Smooth muscle cell (in vitro differentiated cells): ENCODE measurements at regions not wholly inside any gene's neighbourhood (a gene's known extent, or its start where the extent isn't known, plus 50 kb on each side); places are given as distances from the start of the nearest gene placed in this dataset.
"Not testable (repeated sequence)": the region's sequence is repeated elsewhere in the genome, so short reads cannot be mapped to it uniquely, and the experiment has no call there.

Source experiments
- DNase-seq: peaks from one replicate; lab custom pipeline; 2025; ENCODE audit not compliant: unreplicated experiment; lab: John Stamatoyannopoulos, UW
- H2AFZ ChIP-seq: fragments of 200-600 bp; sonication (generic); 2 replicates; pipeline ENCODE4 v1.6.0; 2016; ENCODE audit warnings: antibody characterized with exemption, low read depth, mild to moderate bottlenecking
- H3F3A ChIP-seq: fragments of 200-600 bp; sonication (generic); 2 replicates; pipeline ENCODE4 v1.6.0; 2017; ENCODE audit warnings: antibody characterized with exemption, low read depth
- H3K27ac ChIP-seq: fragments of 200-600 bp; sonication (generic); 2 replicates; pipeline ENCODE4 v1.5.1; 2016; ENCODE audit warnings: low read depth, mild to moderate bottlenecking
- H3K27me3 ChIP-seq: fragments of 200-600 bp; sonication (generic); 2 replicates; pipeline ENCODE4 v1.6.1; 2016; ENCODE audit warnings: low read depth, mild to moderate bottlenecking
- H3K36me3 ChIP-seq: fragments of 200-600 bp; sonication (generic); 2 replicates; pipeline ENCODE4 v1.5.1; 2016; ENCODE audit warnings: low read depth
- H3K4me1 ChIP-seq: fragments of 200-600 bp; sonication (generic); 2 replicates; pipeline ENCODE4 v1.5.1; 2016; ENCODE audit warnings: low read depth
- H3K4me2 ChIP-seq: fragments of 200-600 bp; sonication (generic); 2 replicates; pipeline ENCODE4 v1.6.0; 2016; ENCODE audit warnings: mild to moderate bottlenecking
- H3K4me3 ChIP-seq: fragments of 200-600 bp; sonication (generic); 2 replicates; pipeline ENCODE4 v1.5.1; 2016; ENCODE audit warnings: mild to moderate bottlenecking
- H3K79me2 ChIP-seq: fragments of 200-600 bp; sonication (generic); 2 replicates; pipeline ENCODE4 v1.6.0; 2016; ENCODE audit warnings: low read depth, mild to moderate bottlenecking
- H3K9ac ChIP-seq: fragments of 200-600 bp; sonication (generic); 2 replicates; pipeline ENCODE4 v1.6.0; 2016; ENCODE audit warnings: low read depth
- H3K9me3 ChIP-seq: fragments of 200-600 bp; sonication (generic); replicated peaks from 2 replicates; pipeline ENCODE4 v1.5.1; 2016; ENCODE audit warnings: low read depth
- H4K20me1 ChIP-seq: fragments of 200-600 bp; sonication (generic); 2 replicates; pipeline ENCODE4 v1.6.0; 2016; ENCODE audit warnings: low read depth
- WGBS: methylation state at CpG from one replicate; pipeline ENCODE4 v1.1.7; 2016; ENCODE audit warnings: low lambda C conversion rate; 5-methylcytosine and 5-hydroxymethylcytosine counted together
- TF ChIP-seq, protein P1 (sequence below): fragments of 200-600 bp; sonication (generic); IDR thresholded peaks from 2 replicates; pipeline ENCODE4 v1.5.1; 2017; ENCODE audit warnings: borderline replicate concordance, mild to moderate bottlenecking, antibody characterized with exemption; ENCODE audit not compliant: insufficient read depth, poor library complexity, severe bottlenecking

DNA sequence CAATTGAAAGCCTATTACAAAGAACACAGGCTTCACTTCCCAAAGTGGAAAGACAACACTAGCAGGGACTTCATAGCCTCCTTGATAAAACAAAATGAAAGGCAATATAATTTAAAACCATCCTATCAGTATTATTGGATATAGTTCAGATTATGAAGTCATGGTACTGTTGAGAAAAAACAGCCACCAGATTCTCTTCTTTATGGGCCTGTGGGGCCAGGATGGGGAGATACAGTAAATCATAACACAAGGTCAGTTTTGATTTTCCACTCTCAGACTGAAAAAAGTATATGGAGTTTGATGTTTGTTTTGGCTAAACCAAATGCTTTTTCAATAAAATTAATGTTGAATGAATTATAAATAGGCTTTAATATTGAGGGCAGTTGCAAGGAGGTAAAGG lies 129.1 kb downstream of the BCL2L11 start:
- Histone ChIP-seq H3F3A (peaks cover 13% of the 10 kb centered on the region), H3K4me2 (no peak overlapping the region), H3K9ac (no peak overlapping the region), H2AFZ (no peak overlapping the region), H3K4me3 (no peak overlapping the region), H3K27me3 (no peaks in the 10 kb centered on the region), H3K9me3 (no peaks in the 10 kb centered on the region), H3K27ac (no peak overlapping the region), H3K4me1 (no peaks in the 10 kb centered on the region), H4K20me1 (peaks cover 57% of the 10 kb centered on the region), H3K79me2 (peaks cover 7% of the 10 kb centered on the region), H3K36me3 (no peaks in the 10 kb centered on the region)
- TF ChIP-seq, protein P1, sequence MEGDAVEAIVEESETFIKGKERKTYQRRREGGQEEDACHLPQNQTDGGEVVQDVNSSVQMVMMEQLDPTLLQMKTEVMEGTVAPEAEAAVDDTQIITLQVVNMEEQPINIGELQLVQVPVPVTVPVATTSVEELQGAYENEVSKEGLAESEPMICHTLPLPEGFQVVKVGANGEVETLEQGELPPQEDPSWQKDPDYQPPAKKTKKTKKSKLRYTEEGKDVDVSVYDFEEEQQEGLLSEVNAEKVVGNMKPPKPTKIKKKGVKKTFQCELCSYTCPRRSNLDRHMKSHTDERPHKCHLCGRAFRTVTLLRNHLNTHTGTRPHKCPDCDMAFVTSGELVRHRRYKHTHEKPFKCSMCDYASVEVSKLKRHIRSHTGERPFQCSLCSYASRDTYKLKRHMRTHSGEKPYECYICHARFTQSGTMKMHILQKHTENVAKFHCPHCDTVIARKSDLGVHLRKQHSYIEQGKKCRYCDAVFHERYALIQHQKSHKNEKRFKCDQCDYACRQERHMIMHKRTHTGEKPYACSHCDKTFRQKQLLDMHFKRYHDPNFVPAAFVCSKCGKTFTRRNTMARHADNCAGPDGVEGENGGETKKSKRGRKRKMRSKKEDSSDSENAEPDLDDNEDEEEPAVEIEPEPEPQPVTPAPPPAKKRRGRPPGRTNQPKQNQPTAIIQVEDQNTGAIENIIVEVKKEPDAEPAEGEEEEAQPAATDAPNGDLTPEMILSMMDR, result no peak
- DNase-seq, result no peak

GRCh38 chr2:111250448-111251030 lies 129.8 kb downstream of the BCL2L11 start:
- H3K4me1 ChIP-seq, result no peaks in the 10 kb centered on the region
- no peak for DNase-seq
- H3K36me3 ChIP-seq, result no peaks in the 10 kb centered on the region
- no peaks in the 10 kb centered on the region for H3K9me3 ChIP-seq
- TF ChIP-seq, protein P1, result no peak
- H3K27me3 ChIP-seq, result no peaks in the 10 kb centered on the region
- peaks cover 50% of the 10 kb centered on the region for H4K20me1 ChIP-seq
- H3F3A ChIP-seq, result peaks cover 13% of the 10 kb centered on the region
- H3K79me2 ChIP-seq, result peaks cover 7% of the 10 kb centered on the region
- no peak overlapping the region for H3K4me2 ChIP-seq
- no peak overlapping the region for H3K9ac ChIP-seq
- H2AFZ ChIP-seq, result no peak overlapping the region
- H3K4me3 ChIP-seq, result no peak overlapping the region
- no peak overlapping the region for H3K27ac ChIP-seq
- WGBS, result 50% methylated on average over 1 of the region's 1 CpG

GRCh38 chr2:111251711-111252110 lies 131.0 kb downstream of the BCL2L11 start:
- peaks cover 41% of the 10 kb centered on the region for H4K20me1 ChIP-seq
- H3K9me3 ChIP-seq, result no peaks in the 10 kb centered on the region
- H2AFZ ChIP-seq, result no peak overlapping the region
- no peaks in the 10 kb centered on the region for H3K4me1 ChIP-seq
- TF ChIP-seq, protein P1, result no peak
- no peak overlapping the region for H3K27ac ChIP-seq
- no peak overlapping the region for H3K9ac ChIP-seq
- H3K36me3 ChIP-seq, result no peaks in the 10 kb centered on the region
- peaks cover 7% of the 10 kb centered on the region for H3K79me2 ChIP-seq
- DNase-seq, result no peak
- H3K27me3 ChIP-seq, result no peaks in the 10 kb centered on the region
- H3K4me3 ChIP-seq, result no peak overlapping the region
- H3K4me2 ChIP-seq, result no peak overlapping the region
- peaks cover 13% of the 10 kb centered on the region for H3F3A ChIP-seq
- WGBS, result 89% methylated on average over 3 of the region's 3 CpGs

DNA sequence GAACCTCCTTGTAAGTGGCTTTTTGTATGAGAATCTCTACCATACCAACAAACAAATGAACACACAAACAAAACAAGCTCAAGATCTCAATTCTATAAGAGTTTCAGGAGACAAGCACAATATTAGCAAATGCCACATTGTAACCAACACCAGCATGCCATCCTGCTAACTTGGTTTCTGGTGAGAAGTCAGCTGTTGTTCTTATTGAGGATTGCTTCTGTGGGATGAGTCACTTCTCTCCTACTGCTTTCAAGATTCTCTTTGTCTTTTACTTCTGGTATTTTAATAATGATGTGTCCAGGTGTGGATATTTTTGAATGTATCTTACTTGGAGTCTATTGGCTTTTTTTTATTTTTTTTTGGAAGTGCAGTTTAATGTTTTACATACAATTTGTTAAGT lies 131.7 kb downstream of the BCL2L11 start:
- Histone ChIP-seq H3K9me3 (no peaks in the 10 kb centered on the region), H2AFZ (no peak overlapping the region), H3F3A (peaks cover 13% of the 10 kb centered on the region), H3K9ac (no peak overlapping the region), H3K4me2 (no peak overlapping the region), H3K36me3 (no peaks in the 10 kb centered on the region), H4K20me1 (peaks cover 38% of the 10 kb centered on the region), H3K79me2 (peaks cover 7% of the 10 kb centered on the region), H3K4me1 (no peaks in the 10 kb centered on the region), H3K27me3 (no peaks in the 10 kb centered on the region), H3K27ac (no peak overlapping the region), H3K4me3 (no peak overlapping the region)
- no peak for DNase-seq
- TF ChIP-seq, protein P1, result no peak

DNA sequence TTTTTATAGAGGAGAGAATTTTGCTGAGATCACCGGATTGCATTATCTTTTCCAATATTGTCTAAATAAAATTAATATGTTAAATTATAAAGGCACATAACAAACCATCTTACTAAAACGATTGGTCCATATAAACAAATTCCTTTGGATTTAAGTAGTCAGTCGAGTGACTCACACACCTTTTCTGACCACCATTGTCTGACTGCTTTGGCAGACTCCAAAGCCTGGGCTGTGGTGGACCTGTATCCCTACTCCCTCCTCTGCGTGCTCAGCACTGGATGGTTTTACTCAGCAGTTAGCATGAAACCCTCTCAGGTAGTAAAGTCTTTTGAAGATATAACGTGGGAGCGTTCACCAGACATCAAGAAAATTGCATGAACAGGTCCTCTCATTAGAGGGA lies 134.2 kb downstream of the BCL2L11 start:
- 86% methylated on average over 5 of the region's 6 CpGs for WGBS
- H4K20me1 ChIP-seq, result peaks cover 21% of the 10 kb centered on the region
- H3K9me3 ChIP-seq, H3K9ac ChIP-seq, H3K27ac ChIP-seq, H3K4me2 ChIP-seq, H2AFZ ChIP-seq, H3K27me3 ChIP-seq, DNase-seq, H3K4me1 ChIP-seq, H3K4me3 ChIP-seq, H3K36me3 ChIP-seq, H3K79me2 ChIP-seq: not testable (repeated sequence)
- H3F3A ChIP-seq, result peaks cover 13% of the 10 kb centered on the region

DNA sequence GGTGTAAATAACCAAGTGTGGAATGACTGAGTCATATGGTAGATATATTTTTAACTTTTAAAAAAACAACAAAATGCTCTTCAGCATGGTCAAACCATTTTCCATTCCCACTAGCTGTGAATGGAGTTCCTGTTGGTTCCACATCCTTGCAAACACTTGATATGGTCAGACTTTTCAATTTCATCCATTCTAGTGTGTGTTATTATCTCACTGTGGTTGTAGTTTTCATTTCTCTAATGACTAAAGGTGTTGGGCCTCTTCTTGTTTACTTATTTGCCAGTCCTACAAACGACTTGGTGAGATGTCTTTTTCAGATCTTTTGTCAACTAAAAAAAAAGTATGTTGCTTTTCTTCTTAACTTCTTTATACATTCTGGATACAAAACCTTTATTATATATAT lies 135.9 kb downstream of the BCL2L11 start:
- WGBS, result 75% methylated on average over 1 of the region's 1 CpG
- H3K9me3 ChIP-seq, H3K79me2 ChIP-seq: not testable (repeated sequence)

More for the DNA sequence above, 135.9 kb downstream of the BCL2L11 start:
- not testable (repeated sequence) for H2AFZ ChIP-seq, H3K4me2 ChIP-seq, H3K9ac ChIP-seq, H3K4me1 ChIP-seq, H3K36me3 ChIP-seq, DNase-seq, H3K27me3 ChIP-seq, H4K20me1 ChIP-seq, H3K27ac ChIP-seq, H3K4me3 ChIP-seq, H3F3A ChIP-seq
